K562 (cell line): ENCODE measurements at regions not wholly inside any gene's neighbourhood (a gene's known extent, or its start where the extent isn't known, plus 50 kb on each side); places are given as distances from the start of the nearest gene placed in this dataset.
"Not testable (repeated sequence)": the region's sequence is repeated elsewhere in the genome, so short reads cannot be mapped to it uniquely, and the experiment has no call there.

Source experiments
- ATAC-seq: fragments of 200-7000 bp; cut with Tn5 transposase; 3 replicates; pipeline ENCODE4 v1.9.1; 2020; ENCODE audit warnings: moderate library complexity
- BruUV-seq: library from RNA; stranded (reverse); fragments of 400-500 nt; replicated peaks from 2 replicates; lab custom pipeline; 2021; lab: Mats Ljungman, UMichigan
- CTCF ChIA-PET: fragments of 300-600 bp; formaldehyde crosslinking; extraction: SDS; loops from one replicate; lab custom pipeline; 2021; ENCODE audit warnings: low intra/inter-chr PET ratio; lab: Yijun Ruan, JAX
- POLR2A ChIA-PET: fragments of 300-600, 350-650 bp; sonication (Branson Sonifier 250); formaldehyde crosslinking; extraction: SDS; loops from one replicate; lab custom pipeline; 2021; ENCODE audit warnings: antibody characterized with exemption, inconsistent platforms; lab: Yijun Ruan, JAX
- DNase-seq, 4 experiments: peaks; one replicate each; pipeline versions ENCODE4 v3.0.0 to v3.0.0-alpha.2; 2011 to 2018; ENCODE audit warnings: low spot score in 3 of 4, mixed read lengths in 3 of 4; ENCODE audit errors: extremely low read depth in 1 of 4
- FAIRE-seq: peaks from 2 replicates; lab custom pipeline; 2011; peaks lifted over from hg19 to GRCh38; lab: Jason Lieb, UNC
- H2AFZ ChIP-seq: 2 replicates; pipeline ENCODE4 v1.6.0; 2011; ENCODE audit warnings: low read depth, low read length, control low read depth, inconsistent platforms
- H3K27ac ChIP-seq: fragments of 200-600 bp; 3 replicates; pipeline ENCODE4 v1.8.0; 2011; ENCODE audit warnings: low read depth, mild to moderate bottlenecking, control low read depth, inconsistent platforms, low read length, moderate library complexity, mixed read lengths; ENCODE audit errors: extremely low read depth
- H3K27me3 ChIP-seq, 2 experiments: fragments of 300-600 bp in 1 of 2; 2 replicates in 1 of 2; 3 replicates in 1 of 2; pipeline versions ENCODE4 v1.6.0 to v1.8.0; 2011; ENCODE audit warnings: inconsistent platforms in 2 of 2, low read length in 2 of 2, mild to moderate bottlenecking in 1 of 2, mixed read lengths in 1 of 2, moderate library complexity in 1 of 2; ENCODE audit not compliant: control insufficient read depth in 2 of 2, insufficient read depth in 2 of 2
- H3K36me3 ChIP-seq: fragments of 300-600 bp; 3 replicates; pipeline ENCODE4 v1.8.0; 2011; ENCODE audit warnings: mild to moderate bottlenecking, low read length, inconsistent platforms; ENCODE audit not compliant: control insufficient read depth, insufficient read depth
- H3K4me1 ChIP-seq, 2 experiments: fragments of 200-600 bp in 1 of 2; replicated peaks in 1 of 2; 2 replicates in 1 of 2; 3 replicates in 1 of 2; pipeline versions ENCODE4 v1.5.1 to v1.8.0; 2011; ENCODE audit warnings: inconsistent platforms in 2 of 2, low read length in 2 of 2, mild to moderate bottlenecking in 1 of 2, mixed read lengths in 1 of 2, moderate library complexity in 1 of 2; ENCODE audit not compliant: control insufficient read depth in 2 of 2, insufficient read depth in 2 of 2
- H3K4me2 ChIP-seq: 2 replicates; pipeline ENCODE4 v1.6.1; 2011; ENCODE audit warnings: low read length, control low read depth, inconsistent platforms, mixed read lengths; ENCODE audit not compliant: insufficient read depth
- H3K4me3 ChIP-seq: fragments of 200-600 bp; sonication (generic), shearing (Covaris generic); 2 replicates; pipeline ENCODE4 v1.5.1; 2016; ENCODE audit warnings: control low read depth, inconsistent platforms
- H3K79me2 ChIP-seq: fragments of 200-600 bp; 3 replicates; pipeline ENCODE4 v1.8.0; 2011; ENCODE audit warnings: low read length, inconsistent platforms; ENCODE audit not compliant: control insufficient read depth, insufficient read depth
- H3K9ac ChIP-seq, 2 experiments: 2 replicates each; pipeline versions ENCODE4 v1.6.0 to v1.6.1; 2011; ENCODE audit warnings: low read depth in 2 of 2, low read length in 2 of 2, control low read depth in 1 of 2, inconsistent platforms in 1 of 2, mild to moderate bottlenecking in 1 of 2, mixed read lengths in 1 of 2; ENCODE audit not compliant: insufficient read depth in 1 of 2
- H3K9me1 ChIP-seq: one replicate; pipeline ENCODE4 v1.6.0; 2011; ENCODE audit warnings: inconsistent platforms, mild to moderate bottlenecking, low read length, moderate library complexity; ENCODE audit not compliant: control insufficient read depth, insufficient read depth
- H3K9me3 ChIP-seq: replicated peaks from 2 replicates; pipeline ENCODE4 v1.5.1; 2011; ENCODE audit warnings: low read depth, low read length, inconsistent platforms; ENCODE audit not compliant: control insufficient read depth, insufficient read depth
- H4K20me1 ChIP-seq: replicated peaks from 2 replicates; pipeline ENCODE4 v1.6.1; 2011; ENCODE audit warnings: low read length, inconsistent platforms, mixed read lengths; ENCODE audit not compliant: control insufficient read depth, insufficient read depth
- CEBPG ChIP-seq, 3 experiments: fragments of 200-800 bp in 1 of 3; sonication (Bioruptor generic) in 1 of 3; sonication (generic) in 1 of 3; formaldehyde crosslinking in 1 of 3; IDR thresholded peaks in 2 of 3; conservative IDR thresholded peaks in 1 of 3; 2 replicates each; pipeline versions ENCODE4 v1.6.1 to v1.8.0; 2016 to 2022; ENCODE audit warnings: missing compliant biosample characterization in 2 of 3, missing genetic modification characterization in 2 of 3, mild to moderate bottlenecking in 1 of 3, missing genetic modification reagents in 1 of 3
- CREBBP ChIP-seq: IDR thresholded peaks from one replicate; pipeline ENCODE4 v1.6.1; 2012; ENCODE audit warnings: low read depth, mild to moderate bottlenecking, control low read depth, inconsistent platforms, low read length
- NFYB ChIP-seq: IDR thresholded peaks from 2 replicates; pipeline ENCODE4 v1.6.1; 2011; ENCODE audit warnings: mild to moderate bottlenecking, moderate library complexity; ENCODE audit not compliant: insufficient read length; ENCODE audit errors: extremely low read depth
- NR2C1 ChIP-seq, 2 experiments: fragments of 450-650 bp; IDR thresholded peaks; 2 replicates each; pipeline ENCODE4 v1.6.1; 2017; ENCODE audit warnings: mild to moderate bottlenecking in 2 of 2, antibody characterized with exemption in 1 of 2, inconsistent platforms in 1 of 2, missing compliant biosample characterization in 1 of 2, missing genetic modification characterization in 1 of 2
- PHTF2 ChIP-seq: fragments of 250-450 bp; sonication (Bioruptor Pico); IDR thresholded peaks from 2 replicates; pipeline ENCODE4 v1.5.0; 2021; ENCODE audit warnings: mild to moderate bottlenecking
- POLR2B ChIP-seq: fragments of 450-650 bp; IDR thresholded peaks from 2 replicates; pipeline ENCODE4 v1.6.1; 2018; ENCODE audit warnings: low read depth; ENCODE audit not compliant: partially characterized antibody
- RBM34 ChIP-seq: fragments of 200-400 bp; formaldehyde crosslinking; IDR thresholded peaks from 2 replicates; pipeline ENCODE4 v1.6.1; 2018; ENCODE audit warnings: low read length, borderline replicate concordance; ENCODE audit not compliant: insufficient read depth
- SOX6 ChIP-seq: fragments of 450-650 bp; IDR thresholded peaks from 2 replicates; pipeline ENCODE4 v1.6.1; 2014; ENCODE audit warnings: mild to moderate bottlenecking
- SP1 ChIP-seq: sonication (generic); formaldehyde crosslinking; IDR thresholded peaks from 2 replicates; pipeline ENCODE4 v1.8.1; 2022; ENCODE audit warnings: mild to moderate bottlenecking, missing genetic modification reagents
- ZC3H11A ChIP-seq: IDR thresholded peaks from 2 replicates; pipeline ENCODE4 v1.6.1; 2012; ENCODE audit warnings: low read depth, low read length, improper control_type of control experiment
- ZFPM2 ChIP-seq: fragments of 250-450 bp; sonication (Bioruptor Pico); IDR thresholded peaks from 2 replicates; pipeline ENCODE4 v1.5.1; 2022; ENCODE audit warnings: mild to moderate bottlenecking
- ZNF644 ChIP-seq: fragments of 200-800 bp; sonication (Bioruptor generic); IDR thresholded peaks from 2 replicates; pipeline ENCODE4 v1.6.1; 2016; ENCODE audit warnings: low read depth, missing genetic modification characterization, missing compliant biosample characterization
- WGBS: fragments of 100-300 bp; shearing (Covaris generic); methylation state at CpG from one replicate; pipeline ENCODE4 v1.1.6; 2016; ENCODE audit warnings: low coverage, mixed read lengths; ENCODE audit not compliant: insufficient coverage; ENCODE audit errors: missing lambda C conversion rate; 5-methylcytosine and 5-hydroxymethylcytosine counted together
- in situ Hi-C: fragments of 300-500 bp; cut with MboI; formaldehyde crosslinking; loops from 4 replicates; pipeline ENCODE4 v1.15.0; 2018; ENCODE audit warnings: inconsistent platforms, mixed read lengths
- intact Hi-C: fragments of 100-400 bp; cut with micrococcal nuclease; formaldehyde crosslinking; loops from 2 replicates; pipeline ENCODE4 v1.14.2; 2022
- TF ChIP-seq, protein P1 (sequence below): sonication (generic); formaldehyde crosslinking; IDR thresholded peaks from 2 replicates; pipeline ENCODE4 v1.8.0; 2022; ENCODE audit warnings: mild to moderate bottlenecking, missing genetic modification reagents
- TF ChIP-seq, protein P2 (sequence below): fragments of 250-450 bp; sonication (Bioruptor Pico); IDR thresholded peaks from 2 replicates; pipeline ENCODE4 v1.5.0; 2022; ENCODE audit warnings: mild to moderate bottlenecking

DNA sequence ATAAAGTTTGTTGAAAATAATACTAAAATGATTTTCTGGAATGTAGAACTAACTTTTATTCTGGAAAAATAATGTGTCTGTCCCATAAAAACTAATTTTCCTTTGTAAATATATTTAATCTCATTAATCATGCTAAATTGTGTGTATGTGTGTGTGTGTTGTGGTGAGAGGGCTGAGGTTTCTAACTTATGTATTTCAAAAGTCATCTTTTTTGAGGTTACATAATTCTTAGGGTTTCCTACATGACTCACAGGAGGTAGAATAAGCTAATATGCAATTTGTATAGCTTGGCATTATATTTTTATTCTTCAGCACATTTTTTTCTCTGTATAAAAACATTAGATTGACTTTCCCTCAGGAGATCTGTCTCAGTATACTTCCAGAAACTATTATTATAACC lies 64.1 kb upstream of the CLVS2 start:
- in situ Hi-C loops, result no loop called here
- no peak for ATAC-seq
- no peak for TF ChIP-seq PHTF2 (CRISPR knock-in tag)
- no peak for TF ChIP-seq SOX6
- no peak for TF ChIP-seq POLR2B
- no peak for TF ChIP-seq CREBBP
- TF ChIP-seq SP1 (CRISPR knock-in tag), result no peak
- no peak for TF ChIP-seq ZC3H11A
- no peak for TF ChIP-seq RBM34
- TF ChIP-seq ZNF644 (tag), result no peak
- TF ChIP-seq ZFPM2 (CRISPR knock-in tag), result no peak
- TF ChIP-seq NFYB, result no peak
- TF ChIP-seq, protein P1, sequence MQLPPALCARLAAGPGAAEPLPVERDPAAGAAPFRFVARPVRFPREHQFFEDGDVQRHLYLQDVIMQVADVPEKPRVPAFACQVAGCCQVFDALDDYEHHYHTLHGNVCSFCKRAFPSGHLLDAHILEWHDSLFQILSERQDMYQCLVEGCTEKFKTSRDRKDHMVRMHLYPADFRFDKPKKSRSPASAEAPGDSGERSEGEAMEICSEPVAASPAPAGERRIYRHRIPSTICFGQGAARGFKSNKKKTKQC (CRISPR knock-in tag), result no peak
- TF ChIP-seq CEBPG (CRISPR knock-in tag; IDR thresholded peaks at IDR 0.05), result no peak
- no peak for TF ChIP-seq CEBPG (tag; conservative IDR thresholded peaks at IDR 0.05 in 1 of 2, IDR thresholded peaks at IDR 0.05 in 1 of 2)
- TF ChIP-seq, protein P2, sequence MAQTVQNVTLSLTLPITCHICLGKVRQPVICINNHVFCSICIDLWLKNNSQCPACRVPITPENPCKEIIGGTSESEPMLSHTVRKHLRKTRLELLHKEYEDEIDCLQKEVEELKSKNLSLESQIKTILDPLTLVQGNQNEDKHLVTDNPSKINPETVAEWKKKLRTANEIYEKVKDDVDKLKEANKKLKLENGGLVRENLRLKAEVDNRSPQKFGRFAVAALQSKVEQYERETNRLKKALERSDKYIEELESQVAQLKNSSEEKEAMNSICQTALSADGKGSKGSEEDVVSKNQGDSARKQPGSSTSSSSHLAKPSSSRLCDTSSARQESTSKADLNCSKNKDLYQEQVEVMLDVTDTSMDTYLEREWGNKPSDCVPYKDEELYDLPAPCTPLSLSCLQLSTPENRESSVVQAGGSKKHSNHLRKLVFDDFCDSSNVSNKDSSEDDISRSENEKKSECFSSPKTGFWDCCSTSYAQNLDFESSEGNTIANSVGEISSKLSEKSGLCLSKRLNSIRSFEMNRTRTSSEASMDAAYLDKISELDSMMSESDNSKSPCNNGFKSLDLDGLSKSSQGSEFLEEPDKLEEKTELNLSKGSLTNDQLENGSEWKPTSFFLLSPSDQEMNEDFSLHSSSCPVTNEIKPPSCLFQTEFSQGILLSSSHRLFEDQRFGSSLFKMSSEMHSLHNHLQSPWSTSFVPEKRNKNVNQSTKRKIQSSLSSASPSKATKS (CRISPR knock-in tag), result no peak
- TF ChIP-seq NR2C1 (IDR thresholded peaks at IDR 0.05), result no peak
- no peak for TF ChIP-seq NR2C1 (tag; IDR thresholded peaks at IDR 0.05)
- TF ChIP-seq, all 486 proteins: peak for 0
- Histone ChIP-seq H4K20me1 (no peaks in the 10 kb centered on the region), H3K4me1 (no peaks in the 10 kb centered on the region), H3K9me3 (no peaks in the 10 kb centered on the region), H3K79me2 (no peaks in the 10 kb centered on the region), H3K9me1 (no peaks in the 10 kb centered on the region), H3K4me2 (no peak overlapping the region), H3K27me3 (no peaks in the 10 kb centered on the region), H3K9ac (no peak overlapping the region), H3K27ac (no peak overlapping the region), H3K4me3 (no peak overlapping the region), H2AFZ (no peak overlapping the region), H3K36me3 (no peaks in the 10 kb centered on the region)
- intact Hi-C loops, result no loop called here
- no peak for FAIRE-seq
- no TSS peak for BruUV-seq
- ChIA-PET CTCF (no interaction called here), POLR2A (no interaction called here)
- DNase-seq, result no peak

DNA sequence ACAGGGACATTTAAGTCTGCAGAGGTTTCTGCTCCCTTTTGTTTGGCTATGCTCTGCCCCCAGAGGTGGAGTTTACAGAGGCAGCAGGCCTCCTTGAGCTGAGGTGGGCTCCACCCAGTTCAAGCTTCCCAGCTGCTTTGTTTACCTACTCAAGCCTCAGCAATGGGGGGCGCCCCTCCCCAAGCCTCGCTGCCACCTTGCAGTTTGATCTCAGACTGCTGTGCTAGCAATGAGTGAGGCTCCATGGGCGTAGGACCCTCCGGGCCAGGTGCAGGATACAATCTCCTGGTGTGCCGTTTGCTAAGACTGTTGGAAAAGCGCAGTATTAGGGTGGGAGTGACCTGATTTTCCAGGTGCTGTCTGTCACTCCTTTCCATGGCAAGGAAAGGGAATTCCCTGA lies 51.1 kb upstream of the CLVS2 start:
- ATAC-seq, H3K4me2 ChIP-seq, intact Hi-C loops, in situ Hi-C loops, H3K27ac ChIP-seq, H3K4me3 ChIP-seq, H3K36me3 ChIP-seq, DNase-seq, H3K9ac ChIP-seq, H3K79me2 ChIP-seq, FAIRE-seq, POLR2A ChIA-PET, H3K9me1 ChIP-seq, BruUV-seq, CTCF ChIA-PET, H3K9me3 ChIP-seq, H2AFZ ChIP-seq, H4K20me1 ChIP-seq, H3K4me1 ChIP-seq, H3K27me3 ChIP-seq: not testable (repeated sequence)
- WGBS, result 5% methylated on average over 6 of the region's 6 CpGs
